Endothelial cell of umbilical vein (primary cell): ENCODE measurements at regions not wholly inside any gene's neighbourhood (a gene's known extent, or its start where the extent isn't known, plus 50 kb on each side); places are given as distances from the start of the nearest gene placed in this dataset.

Experiments used
- BruUV-seq: library from RNA; stranded (reverse); fragments of 400-500 nt; replicated peaks from 2 replicates; lab custom pipeline; 2021; lab: Mats Ljungman, UMichigan
- CTCF ChIA-PET: fragments of 300-600, 350-600 bp; sonication (Branson Sonifier 250); formaldehyde crosslinking; loops from one replicate; lab custom pipeline; 2021; ENCODE audit warnings: antibody characterized with exemption, inconsistent platforms; lab: Charles Lee
- POLR2A ChIA-PET: fragments of 300-600, 350-600 bp; sonication (Branson Sonifier 250); formaldehyde crosslinking; loops from one replicate; lab custom pipeline; 2021; ENCODE audit warnings: antibody characterized with exemption, inconsistent platforms; lab: Charles Lee
- DNase-seq: peaks from one replicate; pipeline ENCODE4 v3.0.0-alpha.2; 2011; ENCODE audit warnings: low read depth, low spot score
- FAIRE-seq: peaks from 2 replicates; lab custom pipeline; 2011; peaks lifted over from hg19 to GRCh38; lab: Jason Lieb, UNC
- H2AFZ ChIP-seq: 2 replicates; pipeline ENCODE4 v1.6.0; 2012; ENCODE audit warnings: low read depth, low read length, control low read depth, inconsistent platforms
- H3K27ac ChIP-seq: 2 replicates; pipeline ENCODE4 v1.5.1; 2011; ENCODE audit warnings: low read depth, mild to moderate bottlenecking, control low read depth, low read length, moderate library complexity; ENCODE audit not compliant: insufficient read depth
- H3K27me3 ChIP-seq, 2 experiments: 2 replicates each; pipeline versions ENCODE4 v1.6.0 to v1.6.1; 2011; ENCODE audit warnings: low read length in 2 of 2, mixed read lengths in 1 of 2; ENCODE audit not compliant: control insufficient read depth in 2 of 2, insufficient read depth in 2 of 2
- H3K36me3 ChIP-seq, 2 experiments: 2 replicates in 1 of 2; 3 replicates in 1 of 2; pipeline ENCODE4 v1.5.1; 2011; ENCODE audit warnings: low read length in 2 of 2, mild to moderate bottlenecking in 1 of 2, moderate library complexity in 1 of 2; ENCODE audit not compliant: control insufficient read depth in 2 of 2, insufficient read depth in 2 of 2; ENCODE audit errors: extremely low read depth in 1 of 2
- H3K4me1 ChIP-seq: 3 replicates; pipeline ENCODE4 v1.5.1; 2011; ENCODE audit warnings: mild to moderate bottlenecking, low read length; ENCODE audit not compliant: control insufficient read depth, insufficient read depth; ENCODE audit errors: extremely low read depth
- H3K4me2 ChIP-seq: 2 replicates; pipeline ENCODE4 v1.6.1; 2011; ENCODE audit warnings: low read length, control low read depth, mixed read lengths; ENCODE audit not compliant: insufficient read depth
- H3K4me3 ChIP-seq, 3 experiments: fragments of 200-600 bp in 1 of 3; sonication (generic), shearing (Covaris generic) in 1 of 3; replicated peaks in 1 of 3; 2 replicates each; pipeline ENCODE4 v1.5.1; 2011 to 2016; ENCODE audit warnings: control low read depth in 3 of 3, low read length in 3 of 3, mild to moderate bottlenecking in 2 of 3, inconsistent platforms in 1 of 3, low read depth in 1 of 3, moderate library complexity in 1 of 3; ENCODE audit not compliant: insufficient read depth in 1 of 3
- H3K79me2 ChIP-seq: 2 replicates; pipeline ENCODE4 v1.6.0; 2012; ENCODE audit warnings: low read length, inconsistent platforms; ENCODE audit not compliant: control insufficient read depth, insufficient read depth
- H3K9ac ChIP-seq: replicated peaks from 2 replicates; pipeline ENCODE3; 2011; ENCODE audit warnings: low read length, control low read depth; ENCODE audit not compliant: insufficient read depth; ENCODE audit errors: extremely low read depth
- H3K9me1 ChIP-seq: replicated peaks from 3 replicates; pipeline ENCODE4 v1.6.0; 2011; ENCODE audit warnings: mild to moderate bottlenecking, low read length; ENCODE audit not compliant: control insufficient read depth, insufficient read depth; ENCODE audit errors: extremely low read depth
- H3K9me3 ChIP-seq: replicated peaks from 2 replicates; pipeline ENCODE4 v1.5.1; 2012; ENCODE audit warnings: low read length, inconsistent platforms; ENCODE audit not compliant: control insufficient read depth, insufficient read depth
- H4K20me1 ChIP-seq: replicated peaks from 2 replicates; pipeline ENCODE3; 2011; ENCODE audit warnings: mild to moderate bottlenecking, low read length; ENCODE audit not compliant: control insufficient read depth, insufficient read depth; ENCODE audit errors: extremely low read depth
- EZH2 ChIP-seq: IDR thresholded peaks from 2 replicates; pipeline ENCODE4 v1.6.1; 2012; ENCODE audit warnings: borderline replicate concordance, low read depth, mild to moderate bottlenecking, moderate library complexity, low read length, inconsistent platforms; ENCODE audit not compliant: severe bottlenecking
- FOS ChIP-seq: IDR thresholded peaks from 2 replicates; pipeline ENCODE4 v1.6.1; 2011; ENCODE audit warnings: mild to moderate bottlenecking, low read length, moderate library complexity, borderline replicate concordance; ENCODE audit not compliant: insufficient read depth
- GATA2 ChIP-seq: IDR thresholded peaks from 2 replicates; pipeline ENCODE4 v1.7.0; 2011; ENCODE audit warnings: low read depth, mild to moderate bottlenecking, moderate library complexity, mixed read lengths, low read length; ENCODE audit not compliant: insufficient read length, insufficient read depth
- MYC ChIP-seq: IDR thresholded peaks from one replicate; pipeline ENCODE4 v1.6.1; 2011; ENCODE audit warnings: mild to moderate bottlenecking, low read depth, low read length
- POLR2A ChIP-seq: IDR thresholded peaks from 2 replicates; pipeline ENCODE4 v1.6.1; 2012; ENCODE audit warnings: low read depth, mild to moderate bottlenecking, control low read depth, low read length
- POLR2AphosphoS5 ChIP-seq: IDR thresholded peaks from 2 replicates; pipeline ENCODE4 v1.6.1; 2012; ENCODE audit warnings: low read depth, mild to moderate bottlenecking, control low read depth, low read length, moderate library complexity; ENCODE audit not compliant: insufficient read depth
- dilution Hi-C: fragments of 300-500 bp; cut with MboI; formaldehyde crosslinking; loops from one replicate; pipeline ENCODE4 v1.15.0; 2019; ENCODE audit warnings: low sequenced_read_pairs; ENCODE audit not compliant: extremely low pct_ligation_motif_present
- intact Hi-C: fragments of 100-400 bp; cut with micrococcal nuclease; formaldehyde crosslinking; loops from one replicate; pipeline ENCODE4 v1.10.0; 2022
- TF ChIP-seq, protein P1 (sequence below), 2 donors: IDR thresholded peaks; 1 replicate in 1 of 2; 2 replicates in 1 of 2; pipeline ENCODE4 v1.5.1; 2011; ENCODE audit warnings: low read length in 2 of 2, mild to moderate bottlenecking in 2 of 2, moderate library complexity in 2 of 2, control low read depth in 1 of 2, inconsistent platforms in 1 of 2, low read depth in 1 of 2; ENCODE audit not compliant: insufficient read depth in 1 of 2; ENCODE audit errors: extremely low read depth in 1 of 2

GRCh38 chr6:14763616-14764015 is 482.3 kb upstream of the JARID2 start:
- no TSS peak for BruUV-seq
- no peak overlapping the region for H3K9ac ChIP-seq
- ChIA-PET POLR2A (no interaction called here), CTCF (no interaction called here)
- no peaks in the 10 kb centered on the region for H4K20me1 ChIP-seq
- H3K9me3 ChIP-seq = peaks cover 2% of the 10 kb centered on the region
- intact Hi-C loops (no loop called here), dilution Hi-C loops (no loop called here)
- H3K79me2 ChIP-seq = no peaks in the 10 kb centered on the region
- H3K4me1 ChIP-seq = no peaks in the 10 kb centered on the region
- H3K9me1 ChIP-seq = no peaks in the 10 kb centered on the region
- no peak overlapping the region for H2AFZ ChIP-seq
- no peak overlapping the region for H3K4me3 ChIP-seq
- no peak for TF ChIP-seq POLR2AphosphoS5
- TF ChIP-seq MYC = no peak
- TF ChIP-seq, protein P1, sequence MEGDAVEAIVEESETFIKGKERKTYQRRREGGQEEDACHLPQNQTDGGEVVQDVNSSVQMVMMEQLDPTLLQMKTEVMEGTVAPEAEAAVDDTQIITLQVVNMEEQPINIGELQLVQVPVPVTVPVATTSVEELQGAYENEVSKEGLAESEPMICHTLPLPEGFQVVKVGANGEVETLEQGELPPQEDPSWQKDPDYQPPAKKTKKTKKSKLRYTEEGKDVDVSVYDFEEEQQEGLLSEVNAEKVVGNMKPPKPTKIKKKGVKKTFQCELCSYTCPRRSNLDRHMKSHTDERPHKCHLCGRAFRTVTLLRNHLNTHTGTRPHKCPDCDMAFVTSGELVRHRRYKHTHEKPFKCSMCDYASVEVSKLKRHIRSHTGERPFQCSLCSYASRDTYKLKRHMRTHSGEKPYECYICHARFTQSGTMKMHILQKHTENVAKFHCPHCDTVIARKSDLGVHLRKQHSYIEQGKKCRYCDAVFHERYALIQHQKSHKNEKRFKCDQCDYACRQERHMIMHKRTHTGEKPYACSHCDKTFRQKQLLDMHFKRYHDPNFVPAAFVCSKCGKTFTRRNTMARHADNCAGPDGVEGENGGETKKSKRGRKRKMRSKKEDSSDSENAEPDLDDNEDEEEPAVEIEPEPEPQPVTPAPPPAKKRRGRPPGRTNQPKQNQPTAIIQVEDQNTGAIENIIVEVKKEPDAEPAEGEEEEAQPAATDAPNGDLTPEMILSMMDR (IDR thresholded peaks at IDR 0.05; ENCODE audit: extremely low read depth in 1 of 2, insufficient read depth in 1 of 2, low read depth in 1 of 2, low read length in 2 of 2) = no peak
- TF ChIP-seq GATA2 = no peak
- FAIRE-seq (no peak), DNase-seq (no peak)
- no peaks in the 10 kb centered on the region for H3K36me3 ChIP-seq
- H3K27me3 ChIP-seq = no peaks in the 10 kb centered on the region
- no peak overlapping the region for H3K27ac ChIP-seq
- H3K4me2 ChIP-seq = no peak overlapping the region

GRCh38 chr6:14765106-14765505 is 480.8 kb upstream of the JARID2 start:
- BruUV-seq = no TSS peak

More at GRCh38 chr6:14765106-14765505, 480.8 kb upstream of the JARID2 start:
- Histone ChIP-seq H3K4me1 (no peaks in the 10 kb centered on the region), H3K27me3 (no peaks in the 10 kb centered on the region), H3K9me1 (no peaks in the 10 kb centered on the region), H3K4me3 (no peak overlapping the region), H2AFZ (no peak overlapping the region), H3K9ac (no peak overlapping the region), H3K36me3 (no peaks in the 10 kb centered on the region), H3K79me2 (no peaks in the 10 kb centered on the region), H4K20me1 (no peaks in the 10 kb centered on the region), H3K4me2 (no peak overlapping the region), H3K27ac (no peak overlapping the region), H3K9me3 (peaks cover 2% of the 10 kb centered on the region)
- POLR2A ChIA-PET = no interaction called here
- no peak for DNase-seq
- TF ChIP-seq POLR2A = no peak
- no peak for TF ChIP-seq MYC
- no peak for TF ChIP-seq FOS
- no peak for TF ChIP-seq GATA2
- no peak for TF ChIP-seq EZH2
- CTCF ChIA-PET = no interaction called here
- no peak for FAIRE-seq
- dilution Hi-C loops (no loop called here), intact Hi-C loops (no loop called here)
